ENCODE measurements at regions not wholly inside any gene's neighbourhood (a gene's known extent, or its start where the extent isn't known, plus 50 kb on each side); places are given as distances from the start of the nearest gene placed in this dataset.
A peak's percentile ranks its signal among the peaks of the same experiment; 100 is the strongest.

GRCh38 chr2:236852100-236852976, 233.4 kb upstream of the COPS8 start:
- TF ChIP-seq CTCF (IDR thresholded peaks at IDR 0.05), result no peak
- DNase-seq (ENCODE audit: low spot score) (no peak), ATAC-seq (ENCODE audit: low FRiP score) (peak; percentile 46)

GRCh38 chr2:236852977-236853374, 232.7 kb upstream of the COPS8 start:
- ATAC-seq (ENCODE audit: low FRiP score) (peak; percentile 33), DNase-seq (ENCODE audit: low spot score) (no peak)
- TF ChIP-seq CTCF (IDR thresholded peaks at IDR 0.05), result no peak

- no peak for TF ChIP-seq CTCF (IDR thresholded peaks at IDR 0.05)
- no peak for ATAC-seq (ENCODE audit: low FRiP score)
- no peak for DNase-seq (ENCODE audit: low spot score)
Observed at GRCh38 chr2:236853585-236854051, 232.1 kb upstream of the COPS8 start.

GRCh38 chr2:236855176-236855865, 230.4 kb upstream of the COPS8 start:
- DNase-seq (ENCODE audit: low spot score) (no peak), ATAC-seq (ENCODE audit: low FRiP score) (no peak)
- TF ChIP-seq CTCF (IDR thresholded peaks at IDR 0.05), result no peak

- no peak for DNase-seq (ENCODE audit: low spot score)
- no peak for ATAC-seq (ENCODE audit: low FRiP score)
- no peak for TF ChIP-seq CTCF (IDR thresholded peaks at IDR 0.05)
Observed at GRCh38 chr2:236855866-236856847, 229.5 kb upstream of the COPS8 start.

GRCh38 chr2:236856848-236857235, 228.8 kb upstream of the COPS8 start:
- TF ChIP-seq CTCF (IDR thresholded peaks at IDR 0.05), result no peak
- DNase-seq (ENCODE audit: low spot score) (no peak), ATAC-seq (ENCODE audit: low FRiP score) (no peak)
